GM19328 (cell line): ENCODE measurements at regions not wholly inside any gene's neighbourhood (a gene's known extent, or its start where the extent isn't known, plus 50 kb on each side); places are given as distances from the start of the nearest gene placed in this dataset.

Experiments used
- ATAC-seq: cut with Tn5 transposase; IDR thresholded peaks from one replicate; pipeline ENCODE4 v1.9.1; 2021; ENCODE audit warnings: mild to moderate bottlenecking, moderate library complexity; ENCODE audit not compliant: unreplicated experiment

GRCh38 chr14:44154874-44155273 lies 352.2 kb downstream of the FSCB start:
- ATAC-seq: no peak

- no peak for ATAC-seq
Measured at GRCh38 chr14:44154446-44154845, 352.6 kb downstream of the FSCB start.

GRCh38 chr14:44151130-44151820 lies 355.8 kb downstream of the FSCB start:
- no peak for ATAC-seq

GRCh38 chr14:44149597-44149996 lies 357.5 kb downstream of the FSCB start:
- no peak for ATAC-seq

- no peak for ATAC-seq
Measured at GRCh38 chr14:44142006-44142405, 365.1 kb downstream of the FSCB start.

GRCh38 chr14:44135972-44136371 lies 371.1 kb downstream of the FSCB start:
- ATAC-seq: no peak

- ATAC-seq: no peak
Measured at GRCh38 chr14:44131861-44132260, 375.2 kb downstream of the FSCB start.

GRCh38 chr14:44113769-44114730 lies 393.0 kb downstream of the FSCB start:
- ATAC-seq: no peak

GRCh38 chr14:44112774-44113460 lies 394.2 kb downstream of the FSCB start:
- no peak for ATAC-seq

- ATAC-seq: no peak
Measured at GRCh38 chr14:44109036-44109435, 398.0 kb downstream of the FSCB start.

GRCh38 chr14:44108601-44109000 lies 398.5 kb downstream of the FSCB start:
- no peak for ATAC-seq

GRCh38 chr14:44107156-44107555 lies 399.9 kb downstream of the FSCB start:
- ATAC-seq: no peak

GRCh38 chr14:44099743-44100488 lies 407.2 kb downstream of the FSCB start:
- ATAC-seq: no peak

GRCh38 chr14:44081146-44081545 lies 425.9 kb downstream of the FSCB start:
- ATAC-seq: no peak

- ATAC-seq: no peak
Measured at GRCh38 chr14:44070046-44070445, 437.0 kb downstream of the FSCB start.

GRCh38 chr14:44053422-44053821 lies 453.7 kb downstream of the FSCB start:
- ATAC-seq: no peak

GRCh38 chr14:44041700-44042099 lies 465.4 kb downstream of the FSCB start:
- ATAC-seq: no peak

GRCh38 chr14:44040561-44040960 lies 466.5 kb downstream of the FSCB start:
- ATAC-seq: no peak

GRCh38 chr14:44036248-44036647 lies 470.8 kb downstream of the FSCB start:
- no peak for ATAC-seq

- no peak for ATAC-seq
Measured at GRCh38 chr14:44035707-44036106, 471.4 kb downstream of the FSCB start.
